ENCODE measurements at regions not wholly inside any gene's neighbourhood (a gene's known extent, or its start where the extent isn't known, plus 50 kb on each side); places are given as distances from the start of the nearest gene placed in this dataset.
"Not testable (repeated sequence)": the region's sequence is repeated elsewhere in the genome, so short reads cannot be mapped to it uniquely, and the experiment has no call there.

DNA sequence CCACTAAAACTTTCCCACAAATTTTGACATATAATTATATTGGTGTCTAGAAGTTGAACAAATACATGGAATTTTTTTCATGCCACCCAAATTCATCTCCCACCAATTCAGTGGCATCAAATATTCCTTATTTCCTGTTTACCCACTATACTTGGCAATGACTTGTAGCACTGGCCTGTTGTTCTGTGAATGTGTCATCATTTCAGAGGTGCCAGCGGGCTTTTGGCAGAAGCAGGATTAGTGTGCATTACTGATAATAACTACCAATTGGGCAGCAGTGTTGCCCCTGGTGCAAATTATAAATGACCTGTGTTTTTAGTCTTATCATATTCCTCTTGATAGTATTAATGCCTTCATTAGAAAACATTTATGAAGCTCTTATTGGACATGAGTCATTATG, 121.3 kb downstream of the TFAP2B start:
- Mint-ChIP-seq H3K4me1 (no peaks in the 10 kb centered on the region), H3K27me3 (peaks cover 2% of the 10 kb centered on the region), H3K4me3 (no peak overlapping the region), H3K36me3 (no peaks in the 10 kb centered on the region), H3K9me3 (peaks cover 0 to 2% (median 0%) of the 10 kb centered on the region in 3 donors), H3K27ac (no peak overlapping the region)

- H3K36me3 Mint-ChIP-seq = no peaks in the 10 kb centered on the region
- no peaks in the 10 kb centered on the region for H3K4me1 Mint-ChIP-seq
- peaks cover 0 to 4% (median 0%) of the 10 kb centered on the region in 3 donors for H3K9me3 Mint-ChIP-seq
- H3K4me3 Mint-ChIP-seq = no peak overlapping the region
- peaks cover 2% of the 10 kb centered on the region for H3K27me3 Mint-ChIP-seq
- H3K27ac Mint-ChIP-seq = no peak overlapping the region
These were observed 127.1 kb downstream of the TFAP2B start for GRCh38 chr6:50945789-50946188.

- H3K4me1 Mint-ChIP-seq = peaks cover 0 to 1% (median 1%) of the 10 kb centered on the region in 3 donors
- H3K27ac Mint-ChIP-seq = no peak overlapping the region
- no peaks in the 10 kb centered on the region for H3K36me3 Mint-ChIP-seq
- no peaks in the 10 kb centered on the region for H3K27me3 Mint-ChIP-seq
- peaks cover 0 to 2% (median 0%) of the 10 kb centered on the region in 3 donors for H3K9me3 Mint-ChIP-seq
- no peak overlapping the region for H3K4me3 Mint-ChIP-seq
These were observed 133.6 kb downstream of the TFAP2B start for GRCh38 chr6:50952092-50952907.

DNA sequence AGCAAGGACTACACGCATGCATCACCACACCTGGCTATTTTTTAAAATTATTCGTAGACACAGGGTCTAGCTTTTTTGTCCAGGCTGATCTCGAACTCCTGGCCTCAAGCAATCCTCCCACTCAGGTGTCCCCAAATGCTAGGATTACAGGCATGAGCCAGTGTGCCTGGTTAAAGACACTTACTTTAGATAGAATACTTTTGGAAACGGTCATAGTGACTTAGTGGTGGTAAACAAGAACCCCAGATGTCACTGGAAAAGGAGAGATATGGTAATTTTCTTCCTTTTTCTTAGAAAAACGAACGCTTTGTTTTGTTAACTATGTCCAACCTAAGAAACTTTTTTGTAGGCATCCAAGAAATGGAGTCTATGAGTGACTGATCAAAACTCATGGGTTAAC, 137.3 kb downstream of the TFAP2B start:
- Mint-ChIP-seq H3K9me3 (no peaks in the 10 kb centered on the region), H3K36me3 (no peaks in the 10 kb centered on the region), H3K27ac (no peak overlapping the region), H3K27me3 (peaks cover 5% of the 10 kb centered on the region), H3K4me1 (peaks cover 0 to 1% (median 1%) of the 10 kb centered on the region in 3 donors), H3K4me3 (no peak overlapping the region)

DNA sequence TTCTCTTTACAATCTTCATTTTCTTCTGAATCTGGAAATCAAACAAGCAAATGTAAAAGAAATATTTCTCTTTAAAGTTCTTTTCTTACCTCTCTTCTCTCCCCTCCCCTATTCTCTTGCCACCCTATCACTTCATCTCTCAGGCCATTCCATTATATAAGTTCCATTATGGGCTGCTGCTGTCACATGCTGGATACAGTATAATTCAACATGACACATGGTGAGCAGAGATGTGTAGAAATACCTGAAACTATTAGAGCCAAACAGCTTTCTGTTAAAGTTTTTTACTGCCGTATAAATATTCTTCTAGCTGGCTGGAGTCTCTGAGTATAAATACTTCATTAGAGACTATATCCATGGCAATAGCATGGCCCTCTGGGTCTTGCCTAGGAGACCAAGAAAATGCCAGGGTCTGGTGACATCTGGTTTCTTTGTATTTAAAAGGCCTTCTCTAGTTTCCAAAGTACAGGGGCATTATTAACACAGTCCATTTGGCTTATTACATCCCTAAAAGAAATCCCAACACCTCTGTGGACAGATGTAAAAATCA, 139.6 kb downstream of the TFAP2B start:
- H3K27ac Mint-ChIP-seq = no peak overlapping the region
- H3K9me3 Mint-ChIP-seq = no peaks in the 10 kb centered on the region
- H3K4me3 Mint-ChIP-seq = no peak overlapping the region
- peaks cover 5% of the 10 kb centered on the region for H3K27me3 Mint-ChIP-seq
- H3K36me3 Mint-ChIP-seq = no peaks in the 10 kb centered on the region
- H3K4me1 Mint-ChIP-seq = peaks cover 0 to 1% (median under 1%) of the 10 kb centered on the region in 3 donors

GRCh38 chr6:50959081-50959641, 140.5 kb downstream of the TFAP2B start:
- no peaks in the 10 kb centered on the region for H3K36me3 Mint-ChIP-seq
- H3K9me3 Mint-ChIP-seq = peaks cover 0 to 3% (median 2%) of the 10 kb centered on the region in 3 donors
- no peak overlapping the region for H3K4me3 Mint-ChIP-seq
- peaks cover 5% of the 10 kb centered on the region for H3K27me3 Mint-ChIP-seq
- H3K27ac Mint-ChIP-seq = no peak overlapping the region
- H3K4me1 Mint-ChIP-seq = peaks cover 2 to 7% (median 4%) of the 10 kb centered on the region in 3 donors

DNA sequence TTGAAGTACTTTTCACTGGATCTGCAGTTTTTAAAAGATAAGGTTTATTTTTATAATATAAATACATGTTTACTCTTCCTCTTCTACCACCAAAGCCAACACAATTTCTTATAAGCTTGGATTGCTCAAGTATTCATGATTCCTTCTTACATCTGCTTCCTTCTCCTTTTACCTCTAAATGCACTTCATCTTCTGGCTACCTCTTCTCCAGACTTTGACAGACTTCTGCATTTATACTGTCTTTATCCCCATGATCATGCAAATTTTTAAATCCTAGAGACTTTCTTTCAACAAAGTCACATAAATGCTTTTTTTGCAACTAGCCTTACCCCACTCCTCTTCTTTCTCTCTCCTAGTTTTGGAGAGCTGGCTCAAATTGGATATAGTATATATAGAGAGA, 142.9 kb downstream of the TFAP2B start:
- Mint-ChIP-seq H3K4me1 (peaks cover 11 to 20% (median 12%) of the 10 kb centered on the region in 3 donors), H3K4me3 (no peak overlapping the region), H3K27me3 (peaks cover 5% of the 10 kb centered on the region), H3K9me3 (peaks cover 0 to 18% (median 2%) of the 10 kb centered on the region in 3 donors), H3K36me3 (no peaks in the 10 kb centered on the region), H3K27ac (no peak overlapping the region)

DNA sequence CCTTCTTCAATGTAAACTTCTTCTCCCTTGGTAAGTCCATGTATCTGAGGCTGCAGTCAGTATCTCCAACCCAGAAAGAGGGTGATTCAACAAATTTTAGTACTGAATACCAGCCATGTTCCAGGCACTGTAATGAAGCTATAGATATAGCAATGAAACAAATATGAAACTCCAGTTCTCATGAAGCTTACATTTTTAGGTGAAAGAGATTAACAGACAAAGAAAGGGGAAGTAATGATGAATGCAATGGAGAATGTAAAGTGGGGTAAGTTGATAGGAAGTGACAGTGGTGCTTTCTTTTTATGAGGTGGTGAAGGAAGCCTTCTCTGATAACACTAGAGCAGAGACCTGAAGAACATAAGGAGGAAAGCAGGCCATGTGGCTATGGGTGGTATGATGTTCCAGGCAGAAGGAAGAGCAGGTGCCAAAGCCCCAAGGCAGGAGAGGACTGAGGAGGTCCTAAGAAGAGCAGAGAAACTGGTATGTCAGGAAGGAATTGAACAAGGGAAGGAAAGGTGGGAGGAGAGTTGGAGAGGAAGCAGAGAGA, 143.6 kb downstream of the TFAP2B start:
- no peak overlapping the region for H3K27ac Mint-ChIP-seq
- peaks cover 0 to 18% (median 2%) of the 10 kb centered on the region in 3 donors for H3K9me3 Mint-ChIP-seq
- H3K4me3 Mint-ChIP-seq = no peak overlapping the region
- no peaks in the 10 kb centered on the region for H3K36me3 Mint-ChIP-seq
- peaks cover 16 to 25% (median 16%) of the 10 kb centered on the region in 3 donors for H3K4me1 Mint-ChIP-seq
- peaks cover 5% of the 10 kb centered on the region for H3K27me3 Mint-ChIP-seq

DNA sequence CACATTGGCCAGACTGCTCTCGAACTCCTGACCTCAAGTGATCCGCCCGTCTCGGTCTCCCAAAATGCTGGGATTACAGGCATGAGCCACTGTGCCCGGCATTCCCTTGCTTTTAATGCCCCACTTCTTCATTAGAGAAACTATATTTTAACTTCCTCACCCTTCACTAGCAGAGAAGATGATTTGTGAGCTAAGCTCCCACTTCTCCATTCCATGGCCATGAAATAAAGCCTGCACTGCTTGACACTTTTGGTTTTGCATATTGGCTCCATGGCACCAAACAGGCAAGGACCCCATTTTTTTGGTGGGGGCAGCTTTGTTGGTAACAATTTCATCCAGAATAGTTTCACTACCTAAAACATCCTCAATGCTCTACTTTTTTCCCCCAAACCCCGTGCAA, 145.3 kb downstream of the TFAP2B start:
- Mint-ChIP-seq H3K4me3 (peak overlapping the region in 1 of 4 donors; percentile 35), H3K27ac (no peak overlapping the region), H3K36me3 (no peaks in the 10 kb centered on the region), H3K27me3 (peaks cover 5% of the 10 kb centered on the region), H3K4me1 (peaks cover 19 to 31% (median 19%) of the 10 kb centered on the region in 3 donors), H3K9me3 (peaks cover 0 to 18% (median 3%) of the 10 kb centered on the region in 3 donors)

DNA sequence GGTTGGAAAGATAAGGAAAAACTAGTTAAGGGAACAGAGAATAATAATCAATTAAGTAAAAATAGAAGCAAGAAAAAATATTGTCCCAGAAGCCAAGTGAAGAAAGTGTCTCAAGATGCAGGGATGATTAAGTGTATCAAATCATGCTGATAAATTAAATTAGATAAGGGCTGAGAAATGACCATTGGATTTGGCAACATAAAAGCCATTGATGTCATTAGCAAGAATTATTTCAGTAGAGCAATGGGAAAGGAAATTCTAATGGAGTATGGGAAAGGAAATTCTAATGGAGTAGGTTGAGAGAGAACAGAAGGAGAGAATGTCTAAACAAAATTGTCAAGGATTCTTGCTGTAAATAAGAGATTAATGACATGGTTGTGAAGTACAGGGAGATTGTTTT, 146.8 kb downstream of the TFAP2B start:
- peak overlapping the region in 1 of 3 donors; percentile 78 for H3K27ac Mint-ChIP-seq
- peaks cover 19 to 34% (median 19%) of the 10 kb centered on the region in 3 donors for H3K4me1 Mint-ChIP-seq
- H3K36me3 Mint-ChIP-seq = no peaks in the 10 kb centered on the region
- H3K4me3 Mint-ChIP-seq = peak overlapping the region in 1 of 4 donors; percentile 75
- H3K27me3 Mint-ChIP-seq = no peaks in the 10 kb centered on the region
- H3K9me3 Mint-ChIP-seq = peaks cover 0 to 18% (median 3%) of the 10 kb centered on the region in 3 donors

DNA sequence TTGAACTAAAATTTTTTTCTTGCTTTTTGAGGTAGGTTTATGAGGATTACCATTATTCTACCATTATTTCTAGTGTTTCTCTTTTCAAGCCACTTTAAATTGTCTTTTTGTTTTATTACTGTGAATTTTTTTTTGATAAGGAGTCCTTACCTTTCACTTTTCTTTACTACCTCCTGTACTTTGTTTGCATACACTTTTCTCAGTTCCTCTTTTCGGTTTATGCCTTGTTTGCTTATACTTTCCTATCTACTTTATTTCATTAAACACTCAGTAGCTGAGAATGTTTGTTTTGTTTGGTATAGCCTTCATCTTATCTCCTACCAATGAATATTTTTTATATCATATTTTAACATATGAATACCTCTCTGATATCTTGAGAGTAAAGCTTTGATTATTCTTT, 147.9 kb downstream of the TFAP2B start:
- peaks cover 0 to 18% (median 3%) of the 10 kb centered on the region in 3 donors for H3K9me3 Mint-ChIP-seq
- no peaks in the 10 kb centered on the region for H3K27me3 Mint-ChIP-seq
- peak overlapping the region in 1 of 3 donors; percentile 5 for H3K27ac Mint-ChIP-seq
- no peaks in the 10 kb centered on the region for H3K36me3 Mint-ChIP-seq
- peaks cover 19 to 36% (median 21%) of the 10 kb centered on the region in 3 donors for H3K4me1 Mint-ChIP-seq
- H3K4me3 Mint-ChIP-seq = peak overlapping the region in 2 of 4 donors; percentile 67 to 78

DNA sequence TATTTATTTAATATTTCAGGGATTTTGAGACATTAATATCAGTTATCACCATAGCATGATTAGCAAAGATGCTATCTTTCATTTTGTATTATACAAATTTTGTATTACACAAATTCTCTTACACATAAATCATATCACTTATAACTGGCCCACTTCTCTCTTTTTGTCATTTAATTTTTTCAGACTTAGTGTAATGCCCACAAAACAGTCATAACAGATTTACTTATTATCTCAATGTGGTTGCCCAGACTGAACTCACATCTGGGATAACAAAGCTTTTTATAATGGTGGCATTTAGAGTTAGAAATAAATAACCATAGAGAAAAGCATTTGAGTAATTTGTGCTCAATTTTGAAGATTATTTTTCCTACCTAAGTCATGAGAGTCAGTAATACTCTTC, 148.3 kb downstream of the TFAP2B start:
- Mint-ChIP-seq H3K36me3 (no peaks in the 10 kb centered on the region), H3K4me3 (peak overlapping the region in 1 of 4 donors; percentile 4), H3K9me3 (peaks cover 0 to 18% (median 3%) of the 10 kb centered on the region in 3 donors), H3K27ac (no peak overlapping the region), H3K27me3 (no peaks in the 10 kb centered on the region), H3K4me1 (peaks cover 19 to 40% (median 21%) of the 10 kb centered on the region in 3 donors)

DNA sequence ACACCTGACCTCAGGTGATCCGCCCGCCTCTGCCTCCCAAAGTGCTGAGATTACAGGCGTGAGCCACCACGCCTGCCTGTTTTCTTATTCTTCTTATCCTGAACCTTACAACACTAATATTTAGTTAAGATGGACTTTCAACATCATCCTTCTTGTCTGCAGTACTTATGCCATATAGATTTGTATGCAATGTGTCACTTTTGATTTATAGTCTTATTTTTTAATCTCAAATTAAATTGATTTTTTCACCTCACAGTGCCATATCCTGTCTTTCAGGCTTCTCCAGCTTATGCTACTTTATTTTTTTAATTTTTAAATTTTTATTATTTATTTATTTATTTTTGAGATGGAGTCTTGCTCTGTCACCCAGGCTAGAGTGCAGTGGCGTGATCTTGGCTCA, 149.6 kb downstream of the TFAP2B start:
- H3K27me3 Mint-ChIP-seq, H3K27ac Mint-ChIP-seq, H3K36me3 Mint-ChIP-seq, H3K4me3 Mint-ChIP-seq: not testable (repeated sequence)
- peaks cover 19 to 39% (median 21%) of the 10 kb centered on the region in 3 donors for H3K4me1 Mint-ChIP-seq
- peaks cover 0 to 18% (median 3%) of the 10 kb centered on the region in 3 donors for H3K9me3 Mint-ChIP-seq

DNA sequence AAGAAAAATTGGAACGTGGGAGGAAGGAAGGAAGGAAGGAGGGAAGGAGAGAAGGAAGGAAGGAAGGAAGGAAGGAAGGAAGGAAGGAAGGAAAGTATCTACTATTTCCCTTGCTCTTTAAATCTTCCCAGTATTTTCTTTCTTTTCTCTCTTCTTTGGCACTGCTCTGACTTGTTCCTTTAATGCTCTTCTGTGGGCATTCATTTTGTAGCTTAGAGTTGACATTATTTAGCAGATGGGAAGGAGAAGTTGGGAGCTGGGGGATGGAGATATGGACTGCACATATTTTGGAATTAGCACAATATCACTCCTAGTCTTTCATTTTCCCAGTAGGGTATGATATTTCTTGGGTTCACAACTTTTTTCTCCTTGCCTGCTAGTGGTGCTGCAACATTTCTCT, 152.2 kb downstream of the TFAP2B start:
- H3K4me1 Mint-ChIP-seq = peaks cover 12 to 25% (median 13%) of the 10 kb centered on the region in 3 donors
- H3K27me3 Mint-ChIP-seq = no peaks in the 10 kb centered on the region
- no peak overlapping the region for H3K4me3 Mint-ChIP-seq
- peaks cover 2% of the 10 kb centered on the region for H3K36me3 Mint-ChIP-seq
- H3K27ac Mint-ChIP-seq = no peak overlapping the region
- H3K9me3 Mint-ChIP-seq = peaks cover 0 to 2% (median 0%) of the 10 kb centered on the region in 3 donors

GRCh38 chr6:50973464-50973863, 154.8 kb downstream of the TFAP2B start:
- H3K27me3 Mint-ChIP-seq = no peaks in the 10 kb centered on the region
- peaks cover 1 to 12% (median 2%) of the 10 kb centered on the region in 3 donors for H3K4me1 Mint-ChIP-seq
- peaks cover 2% of the 10 kb centered on the region for H3K36me3 Mint-ChIP-seq
- H3K27ac Mint-ChIP-seq = no peak overlapping the region
- H3K4me3 Mint-ChIP-seq = no peak overlapping the region
- H3K9me3 Mint-ChIP-seq = peaks cover 0 to 2% (median 0%) of the 10 kb centered on the region in 3 donors
